H9 (cell line): ENCODE measurements at regions not wholly inside any gene's neighbourhood (a gene's known extent, or its start where the extent isn't known, plus 50 kb on each side); places are given as distances from the start of the nearest gene placed in this dataset.

Experiments
- DNase-seq: peaks from one replicate; pipeline ENCODE4 v3.0.0-alpha.2; 2017
- H2AFZ ChIP-seq: one replicate; pipeline ENCODE4 v1.6.1; 2013; ENCODE audit warnings: mild to moderate bottlenecking, low read length, control low read depth, moderate library complexity
- H2AK5ac ChIP-seq: 2 replicates; pipeline ENCODE4 v1.6.1; 2013; ENCODE audit warnings: low read length, control low read depth, mixed read lengths; ENCODE audit not compliant: insufficient read length
- H2BK120ac ChIP-seq: one replicate; pipeline ENCODE4 v1.6.1; 2013; ENCODE audit warnings: low read depth, mild to moderate bottlenecking, low read length, control low read depth, inconsistent platforms; ENCODE audit not compliant: poor library complexity, severe bottlenecking
- H2BK12ac ChIP-seq: 2 replicates; pipeline ENCODE4 v1.6.1; 2013; ENCODE audit warnings: low read length, control low read depth, mixed read lengths, low read depth; ENCODE audit not compliant: insufficient read length
- H2BK15ac ChIP-seq: 2 replicates; pipeline ENCODE4 v1.6.1; 2013; ENCODE audit warnings: low read depth, low read length, control low read depth
- H2BK20ac ChIP-seq: one replicate; pipeline ENCODE4 v1.6.1; 2013; ENCODE audit warnings: low read depth, mild to moderate bottlenecking, low read length, control low read depth, inconsistent platforms; ENCODE audit not compliant: poor library complexity, severe bottlenecking
- H2BK5ac ChIP-seq: 2 replicates; pipeline ENCODE4 v1.6.1; 2013; ENCODE audit warnings: low read length, control low read depth, mixed read lengths; ENCODE audit not compliant: insufficient read length
- H3K14ac ChIP-seq: 2 replicates; pipeline ENCODE4 v1.6.1; 2013; ENCODE audit warnings: low read length, control low read depth; ENCODE audit not compliant: insufficient read depth
- H3K18ac ChIP-seq: 2 replicates; pipeline ENCODE4 v1.6.1; 2013; ENCODE audit warnings: low read depth, mild to moderate bottlenecking, mixed read lengths, low read length, control low read depth; ENCODE audit not compliant: insufficient read length
- H3K23ac ChIP-seq: 2 replicates; pipeline ENCODE4 v1.6.1; 2013; ENCODE audit warnings: low read length, control low read depth, mixed read lengths, low read depth; ENCODE audit not compliant: insufficient read length
- H3K23me2 ChIP-seq: 2 replicates; pipeline ENCODE4 v1.6.1; 2013; ENCODE audit warnings: low read depth, mild to moderate bottlenecking, mixed read lengths, low read length, control low read depth; ENCODE audit not compliant: insufficient read length, poor library complexity, severe bottlenecking
- H3K27ac ChIP-seq: 2 replicates; pipeline ENCODE4 v1.5.1; 2013; ENCODE audit warnings: low read length, control low read depth, mixed read lengths, low read depth; ENCODE audit not compliant: insufficient read length
- H3K27me3 ChIP-seq: 2 replicates; pipeline ENCODE4 v1.6.1; 2013; ENCODE audit warnings: low read length, control low read depth, inconsistent platforms; ENCODE audit not compliant: insufficient read depth
- H3K4ac ChIP-seq: 2 replicates; pipeline ENCODE4 v1.6.1; 2013; ENCODE audit warnings: low read depth, mild to moderate bottlenecking, control low read depth, inconsistent platforms, low read length, moderate library complexity
- H3K4me1 ChIP-seq: 2 replicates; pipeline ENCODE4 v1.6.1; 2013; ENCODE audit warnings: low read length, control low read depth, inconsistent platforms; ENCODE audit not compliant: insufficient read depth
- H3K4me2 ChIP-seq: 2 replicates; pipeline ENCODE4 v1.6.1; 2013; ENCODE audit warnings: low read length, control low read depth, mixed read lengths; ENCODE audit not compliant: insufficient read length, insufficient read depth
- H3K56ac ChIP-seq: 2 replicates; pipeline ENCODE4 v1.6.1; 2013; ENCODE audit warnings: low read depth, mild to moderate bottlenecking, mixed read lengths, low read length, control low read depth; ENCODE audit not compliant: insufficient read length
- H3K79me1 ChIP-seq: 2 replicates; pipeline ENCODE4 v1.6.1; 2013; ENCODE audit warnings: low read depth, mild to moderate bottlenecking, moderate library complexity, low read length, control low read depth, inconsistent platforms; ENCODE audit not compliant: insufficient read depth, poor library complexity, severe bottlenecking
- H3K79me2 ChIP-seq: 2 replicates; pipeline ENCODE4 v1.6.1; 2013; ENCODE audit warnings: low read length, control low read depth, inconsistent platforms; ENCODE audit not compliant: insufficient read depth
- H3K9ac ChIP-seq: 2 replicates; pipeline ENCODE4 v1.6.1; 2013; ENCODE audit warnings: low read length, control low read depth, mixed read lengths; ENCODE audit not compliant: insufficient read length; ENCODE audit errors: extremely low read depth
- H3K9me3 ChIP-seq: one replicate; pipeline ENCODE4 v1.6.1; 2013; ENCODE audit warnings: low read depth, low read length, inconsistent platforms; ENCODE audit not compliant: control insufficient read depth
- H3T11ph ChIP-seq: one replicate; pipeline ENCODE4 v1.6.1; 2013; ENCODE audit warnings: mild to moderate bottlenecking, low read length, control low read depth, inconsistent platforms
- H4K20me1 ChIP-seq: one replicate; pipeline ENCODE4 v1.6.1; 2013; ENCODE audit not compliant: control insufficient read depth, insufficient read length, insufficient read depth
- H4K5ac ChIP-seq: 2 replicates; pipeline ENCODE4 v1.6.1; 2013; ENCODE audit warnings: low read depth, mild to moderate bottlenecking, mixed read lengths, low read length, control low read depth; ENCODE audit not compliant: insufficient read length
- H4K8ac ChIP-seq: replicated peaks from 2 replicates; pipeline ENCODE4 v1.6.1; 2013; ENCODE audit warnings: low read length, control low read depth, mixed read lengths, low read depth; ENCODE audit not compliant: insufficient read length
- H4K91ac ChIP-seq: 2 replicates; pipeline ENCODE4 v1.6.1; 2013; ENCODE audit warnings: low read depth, mild to moderate bottlenecking, moderate library complexity, mixed read lengths, low read length, control low read depth; ENCODE audit not compliant: insufficient read length
- H3K27ac Mint-ChIP-seq, 3 experiments: 2 replicates in 2 of 3; 3 replicates in 1 of 3; pipeline ENCODE4 v1.8.0; 2020 to 2021; ENCODE audit warnings: mixed read lengths in 3 of 3, mild to moderate bottlenecking in 1 of 3, moderate library complexity in 1 of 3
- H3K27me3 Mint-ChIP-seq: 2 replicates; pipeline ENCODE4 v1.8.0; 2021; ENCODE audit warnings: low read depth, mild to moderate bottlenecking, moderate library complexity, mixed read lengths
- H3K36me3 Mint-ChIP-seq, 3 experiments: 2 replicates in 2 of 3; 3 replicates in 1 of 3; pipeline ENCODE4 v1.8.0; 2020 to 2021; ENCODE audit warnings: low read depth in 3 of 3, mixed read lengths in 3 of 3; ENCODE audit not compliant: insufficient read depth in 1 of 3
- H3K4me1 Mint-ChIP-seq, 2 experiments: 2 replicates each; pipeline ENCODE4 v1.8.0; 2020; ENCODE audit warnings: mixed read lengths in 2 of 2
- H3K4me3 Mint-ChIP-seq, 2 experiments: 2 replicates in 1 of 2; 3 replicates in 1 of 2; pipeline ENCODE4 v1.8.0; 2020 to 2021; ENCODE audit warnings: mild to moderate bottlenecking in 2 of 2, mixed read lengths in 2 of 2, moderate library complexity in 1 of 2
- H3K9me3 Mint-ChIP-seq, 2 experiments: 2 replicates in 1 of 2; 3 replicates in 1 of 2; pipeline ENCODE4 v1.8.0; 2020; ENCODE audit warnings: mild to moderate bottlenecking in 2 of 2, mixed read lengths in 2 of 2, moderate library complexity in 1 of 2
- CTCF ChIP-seq: fragments of 200-600 bp; sonication (generic); conservative IDR thresholded peaks from 3 replicates; pipeline ENCODE4 v1.8.0; 2021; ENCODE audit warnings: antibody characterized with exemption, mild to moderate bottlenecking
- WGBS: extraction: QIAGEN DNeasy Blood & Tissue Kit; methylation state at CpG from one replicate; pipeline ENCODE4 v1.1.7; 2013; ENCODE audit warnings: missing lambda C conversion rate, low lambda C conversion rate, mixed read lengths; ENCODE audit not compliant: insufficient read length; ENCODE audit errors: extremely low coverage; 5-methylcytosine and 5-hydroxymethylcytosine counted together

DNA sequence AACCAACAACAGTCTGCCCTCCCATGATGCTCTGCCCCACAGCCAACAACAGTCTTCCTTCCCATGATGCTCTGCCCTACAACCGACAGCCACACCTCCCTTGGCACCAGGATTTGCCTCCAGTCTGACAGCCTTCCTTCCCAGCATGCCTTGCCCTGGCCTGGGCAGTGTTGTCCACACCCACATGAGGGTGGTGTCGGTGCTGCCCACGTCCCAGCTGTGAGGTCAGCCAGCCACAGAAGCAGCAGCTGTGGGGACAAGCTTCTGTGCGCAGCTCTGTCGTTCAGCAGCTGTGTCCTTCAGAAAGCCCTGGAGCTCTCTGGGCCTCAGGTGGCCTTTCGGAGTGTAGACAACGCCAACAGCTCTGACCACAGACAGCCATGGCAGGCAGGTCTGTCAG lies 1378.9 kb downstream of the BRD1 start:
- Histone ChIP-seq H3T11ph (no peak overlapping the region), H3K18ac (no peak overlapping the region), H3K4me2 (no peak overlapping the region), H3K4ac (no peak overlapping the region), H2AK5ac (no peak overlapping the region), H3K9ac (no peak overlapping the region), H3K27ac (no peak overlapping the region), H4K5ac (no peak overlapping the region), H4K20me1 (no peaks in the 10 kb centered on the region), H3K23ac (no peak overlapping the region), H3K56ac (no peak overlapping the region), H4K91ac (no peak overlapping the region), H2BK12ac (no peak overlapping the region), H3K79me2 (no peaks in the 10 kb centered on the region), H2BK15ac (no peak overlapping the region), H2BK5ac (no peak overlapping the region), H3K27me3 (no peaks in the 10 kb centered on the region; the same call in 1 of the 2 replicates), H3K4me1 (no peaks in the 10 kb centered on the region), H2BK120ac (no peak overlapping the region), H3K79me1 (no peaks in the 10 kb centered on the region), H2AFZ (no peak overlapping the region), H4K8ac (no peak overlapping the region), H3K14ac (no peak overlapping the region), H2BK20ac (no peak overlapping the region), H3K23me2 (no peaks in the 10 kb centered on the region), H3K9me3 (no peaks in the 10 kb centered on the region)
- no CpG with 5 or more reads among the region's 7 CpGs for WGBS
- peaks cover 4 to 9% of the 10 kb centered on the region in 2 experiments; a peak in 1 of 4 replicates for H3K4me1 Mint-ChIP-seq
- TF ChIP-seq CTCF = no peak
- peaks cover 17% of the 10 kb centered on the region for H3K27me3 Mint-ChIP-seq
- H3K9me3 Mint-ChIP-seq = no peaks in the 10 kb centered on the region; a peak in 1 of 5 replicates
- no peak overlapping the region for H3K27ac Mint-ChIP-seq
- no peak for DNase-seq
- H3K4me3 Mint-ChIP-seq = no peak overlapping the region
- no peaks in the 10 kb centered on the region for H3K36me3 Mint-ChIP-seq
